AG20443 (cell line): ENCODE measurements at regions not wholly inside any gene's neighbourhood (a gene's known extent, or its start where the extent isn't known, plus 50 kb on each side); places are given as distances from the start of the nearest gene placed in this dataset.

Experiments used
- DNase-seq: peaks from one replicate; pipeline ENCODE4 v3.0.0; 2012; ENCODE audit warnings: low spot score, mixed read lengths

DNA sequence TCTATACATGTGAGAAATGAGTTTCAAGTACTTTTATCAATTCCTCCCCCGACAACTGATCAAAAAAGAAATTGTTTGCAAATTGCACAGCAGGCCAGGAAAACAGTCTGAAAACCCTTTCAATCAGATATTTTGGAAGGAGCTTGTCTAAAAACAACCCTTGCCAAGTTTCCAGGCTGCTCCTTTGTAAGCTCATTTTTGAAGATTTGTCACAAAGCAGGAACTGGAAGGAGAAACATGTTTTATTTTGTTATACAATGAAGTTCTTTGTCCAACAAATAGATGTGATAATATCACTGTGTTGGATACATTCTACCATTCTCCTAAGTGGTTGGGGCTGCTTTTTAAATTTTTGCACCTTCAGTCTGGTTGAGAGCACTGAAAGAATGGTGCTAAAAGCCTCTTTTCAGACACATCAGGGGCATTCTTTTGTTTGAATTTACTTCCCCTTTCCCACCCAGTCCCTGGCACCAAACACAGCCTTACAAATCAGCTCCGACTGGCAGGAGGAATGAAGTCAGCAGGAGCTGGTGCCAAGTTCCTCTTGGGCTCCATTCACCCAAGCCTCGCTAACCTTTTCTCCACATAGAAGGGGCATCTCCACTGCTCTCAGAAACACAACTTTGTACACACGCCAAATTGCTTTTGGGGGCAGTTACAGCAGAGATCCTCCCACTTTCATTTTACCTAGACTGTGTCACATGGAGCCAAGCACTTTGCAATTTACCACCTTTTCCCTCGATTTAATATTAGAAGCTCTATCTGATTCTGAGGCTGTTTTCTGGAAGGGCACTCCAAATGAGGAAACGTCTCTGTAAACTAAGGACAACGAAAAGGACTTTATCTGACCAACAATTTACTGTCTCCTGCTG lies 88.0 kb downstream of the C1D start:
- peak; percentile 22 for DNase-seq

DNA sequence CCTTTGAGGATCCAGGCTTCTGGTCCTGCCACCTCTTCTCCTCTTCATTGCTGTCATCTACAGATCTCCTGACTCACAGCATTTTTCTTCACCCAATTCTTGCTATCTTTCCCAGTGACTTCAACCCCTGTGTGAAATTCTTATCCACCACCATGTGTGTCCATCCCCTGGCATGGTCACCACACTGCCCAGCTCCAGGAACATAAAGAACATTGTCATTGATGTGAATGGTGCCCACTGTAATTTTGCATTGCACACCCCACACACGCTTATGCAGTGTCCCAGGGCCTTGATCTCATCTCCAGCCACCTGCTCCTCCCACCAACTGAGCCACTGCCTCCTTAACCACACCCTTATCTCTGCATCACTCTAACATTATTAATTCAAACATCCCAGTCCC lies 85.3 kb downstream of the C1D start:
- no peak for DNase-seq

DNA sequence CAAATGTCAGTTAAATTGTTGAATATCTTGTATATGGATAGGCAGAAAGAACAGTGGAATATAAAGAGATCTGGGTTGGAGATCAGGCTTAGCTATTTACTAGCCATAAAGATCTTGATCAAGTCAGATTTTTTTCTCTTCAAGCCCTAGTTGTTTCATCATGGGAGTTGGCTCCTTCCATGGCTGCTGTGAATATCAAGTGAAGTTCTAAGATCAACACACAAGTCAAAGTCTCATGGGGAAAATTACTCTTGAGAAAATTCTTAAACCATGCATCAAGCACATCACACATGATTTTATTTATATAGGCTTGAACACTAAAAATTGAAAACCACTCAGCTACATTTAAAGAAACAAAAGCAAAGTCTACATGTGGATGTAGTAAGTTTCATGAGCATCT lies 79.8 kb downstream of the C1D start:
- no peak for DNase-seq

DNA sequence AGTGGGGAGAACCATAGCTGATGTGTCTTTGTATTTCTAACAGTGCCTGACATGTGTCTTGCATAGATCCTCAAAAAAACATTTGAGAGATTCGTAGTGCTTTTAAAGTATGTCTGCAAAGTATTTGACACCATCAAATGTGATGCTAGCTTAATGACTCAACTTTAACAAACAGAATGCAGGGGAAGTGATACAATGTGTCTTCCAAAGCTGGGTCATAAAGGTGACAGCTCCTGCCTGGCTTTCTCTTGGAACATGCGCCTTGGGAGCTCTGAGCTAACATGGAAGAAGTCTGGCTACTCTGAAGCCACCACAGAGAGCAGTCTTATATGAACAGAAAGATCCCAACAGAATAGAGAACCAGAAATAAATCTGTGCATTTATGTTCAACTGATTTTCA lies 78.2 kb downstream of the C1D start:
- no peak for DNase-seq

DNA sequence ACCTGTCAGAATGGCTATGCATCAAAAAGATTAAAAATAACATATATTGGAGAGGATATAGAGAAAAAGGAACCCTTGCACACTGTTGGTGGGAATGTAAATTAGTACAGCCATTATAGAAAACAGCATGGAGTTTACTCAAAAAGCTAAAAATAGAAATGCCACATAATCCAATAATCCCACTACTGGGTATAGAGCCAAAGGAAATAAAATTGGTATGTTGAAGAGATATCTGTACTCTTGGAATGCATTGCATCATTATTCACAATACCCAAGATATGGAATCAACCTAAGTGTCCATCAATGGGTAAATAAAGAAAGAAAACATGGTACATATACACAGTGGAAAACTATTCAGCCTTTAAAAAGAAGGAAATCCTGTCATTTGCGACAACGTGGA lies 77.2 kb downstream of the C1D start:
- DNase-seq = no peak

DNA sequence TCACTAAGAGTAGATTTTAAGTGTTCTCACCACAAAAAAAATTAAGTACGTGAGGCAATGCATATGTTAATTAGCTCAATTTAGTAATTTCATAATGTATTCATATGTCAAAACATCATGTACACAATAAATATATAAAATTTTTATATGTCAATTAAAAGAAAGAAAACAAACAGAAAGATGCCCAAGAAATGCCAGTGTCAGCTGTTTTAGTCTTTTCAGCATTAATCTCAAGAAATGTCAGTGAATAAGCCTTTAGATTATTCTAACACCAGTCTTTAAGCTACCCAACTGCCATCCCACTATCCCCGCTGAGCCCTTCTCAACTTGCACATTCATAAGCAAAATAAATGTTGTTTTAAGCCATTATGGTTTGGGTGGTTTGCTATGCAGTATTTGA lies 76.5 kb downstream of the C1D start:
- DNase-seq = no peak
